ENCODE measurements at regions not wholly inside any gene's neighbourhood (a gene's known extent, or its start where the extent isn't known, plus 50 kb on each side); places are given as distances from the start of the nearest gene placed in this dataset.

- Histone ChIP-seq H3K4me1 (ENCODE audit: control insufficient read depth in 1 of 2, insufficient read depth in 2 of 2, low read length in 2 of 2) (no peaks in the 10 kb centered on the region), H3K27ac (ENCODE audit: low read depth, low read length) (no peak overlapping the region), H3K4me3 (ENCODE audit: low read depth in 1 of 2, low read length in 2 of 2) (no peak overlapping the region), H3K9me3 (ENCODE audit: control insufficient read depth in 1 of 2, low read length in 2 of 2) (peaks cover 4 to 10% of the 10 kb centered on the region in 2 donors), H3K36me3 (ENCODE audit: control insufficient read depth in 1 of 2, insufficient read depth in 2 of 2, low read length in 2 of 2) (no peaks in the 10 kb centered on the region), H3K27me3 (ENCODE audit: control insufficient read depth in 1 of 2, insufficient read depth in 2 of 2, low read length in 2 of 2) (no peaks in the 10 kb centered on the region), H3K9ac (ENCODE audit: low read depth in 1 of 2, low read length in 2 of 2) (no peak overlapping the region)
These were observed 1166.6 kb downstream of the BRD1 start for GRCh38 chr22:48660790-48661740.

- H3K36me3 ChIP-seq (ENCODE audit: control insufficient read depth in 1 of 2, insufficient read depth in 2 of 2, low read length in 2 of 2), result no peaks in the 10 kb centered on the region
- no peaks in the 10 kb centered on the region for H3K27me3 ChIP-seq (ENCODE audit: control insufficient read depth in 1 of 2, insufficient read depth in 2 of 2, low read length in 2 of 2)
- H3K9ac ChIP-seq (ENCODE audit: low read depth in 1 of 2, low read length in 2 of 2), result no peak overlapping the region
- H3K4me1 ChIP-seq (ENCODE audit: control insufficient read depth in 1 of 2, insufficient read depth in 2 of 2, low read length in 2 of 2), result no peaks in the 10 kb centered on the region
- H3K4me3 ChIP-seq (ENCODE audit: low read depth in 1 of 2, low read length in 2 of 2), result no peak overlapping the region
- no peak overlapping the region for H3K27ac ChIP-seq (ENCODE audit: low read depth, low read length)
- H3K9me3 ChIP-seq (ENCODE audit: control insufficient read depth in 1 of 2, low read length in 2 of 2), result peaks cover 4 to 10% of the 10 kb centered on the region in 2 donors
These were observed 1167.4 kb downstream of the BRD1 start for GRCh38 chr22:48660104-48660789.

- no peak overlapping the region for H3K27ac ChIP-seq (ENCODE audit: low read depth, low read length)
- peaks cover 4 to 10% of the 10 kb centered on the region in 2 donors for H3K9me3 ChIP-seq (ENCODE audit: control insufficient read depth in 1 of 2, low read length in 2 of 2)
- H3K4me1 ChIP-seq (ENCODE audit: control insufficient read depth in 1 of 2, insufficient read depth in 2 of 2, low read length in 2 of 2), result no peaks in the 10 kb centered on the region
- no peaks in the 10 kb centered on the region for H3K27me3 ChIP-seq (ENCODE audit: control insufficient read depth in 1 of 2, insufficient read depth in 2 of 2, low read length in 2 of 2)
- H3K36me3 ChIP-seq (ENCODE audit: control insufficient read depth in 1 of 2, insufficient read depth in 2 of 2, low read length in 2 of 2), result no peaks in the 10 kb centered on the region
- no peak overlapping the region for H3K4me3 ChIP-seq (ENCODE audit: low read depth in 1 of 2, low read length in 2 of 2)
- no peak overlapping the region for H3K9ac ChIP-seq (ENCODE audit: low read depth in 1 of 2, low read length in 2 of 2)
These were observed 1168.2 kb downstream of the BRD1 start for GRCh38 chr22:48659404-48659996.

- no peak overlapping the region for H3K27ac ChIP-seq (ENCODE audit: low read depth, low read length)
- no peaks in the 10 kb centered on the region for H3K4me1 ChIP-seq (ENCODE audit: control insufficient read depth in 1 of 2, insufficient read depth in 2 of 2, low read length in 2 of 2)
- no peak overlapping the region for H3K9ac ChIP-seq (ENCODE audit: low read depth in 1 of 2, low read length in 2 of 2)
- no peak overlapping the region for H3K4me3 ChIP-seq (ENCODE audit: low read depth in 1 of 2, low read length in 2 of 2)
- H3K27me3 ChIP-seq (ENCODE audit: control insufficient read depth in 1 of 2, insufficient read depth in 2 of 2, low read length in 2 of 2), result no peaks in the 10 kb centered on the region
- no peaks in the 10 kb centered on the region for H3K36me3 ChIP-seq (ENCODE audit: control insufficient read depth in 1 of 2, insufficient read depth in 2 of 2, low read length in 2 of 2)
- peaks cover 4 to 7% of the 10 kb centered on the region in 2 donors for H3K9me3 ChIP-seq (ENCODE audit: control insufficient read depth in 1 of 2, low read length in 2 of 2)
These were observed 1168.8 kb downstream of the BRD1 start for GRCh38 chr22:48658871-48659270.

GRCh38 chr22:48658246-48658645 is 1169.4 kb downstream of the BRD1 start:
- no peaks in the 10 kb centered on the region for H3K4me1 ChIP-seq (ENCODE audit: control insufficient read depth in 1 of 2, insufficient read depth in 2 of 2, low read length in 2 of 2)
- no peaks in the 10 kb centered on the region for H3K27me3 ChIP-seq (ENCODE audit: control insufficient read depth in 1 of 2, insufficient read depth in 2 of 2, low read length in 2 of 2)
- peaks cover 1 to 3% of the 10 kb centered on the region in 2 donors for H3K9me3 ChIP-seq (ENCODE audit: control insufficient read depth in 1 of 2, low read length in 2 of 2)
- no peak overlapping the region for H3K4me3 ChIP-seq (ENCODE audit: low read depth in 1 of 2, low read length in 2 of 2)
- no peak overlapping the region for H3K9ac ChIP-seq (ENCODE audit: low read depth in 1 of 2, low read length in 2 of 2)
- H3K36me3 ChIP-seq (ENCODE audit: control insufficient read depth in 1 of 2, insufficient read depth in 2 of 2, low read length in 2 of 2), result no peaks in the 10 kb centered on the region
- H3K27ac ChIP-seq (ENCODE audit: low read depth, low read length), result no peak overlapping the region

GRCh38 chr22:48654492-48654891 is 1173.2 kb downstream of the BRD1 start:
- no peaks in the 10 kb centered on the region for H3K4me1 ChIP-seq (ENCODE audit: control insufficient read depth in 1 of 2, insufficient read depth in 2 of 2, low read length in 2 of 2)
- no peak overlapping the region for H3K9ac ChIP-seq (ENCODE audit: low read depth in 1 of 2, low read length in 2 of 2)
- no peak overlapping the region for H3K27ac ChIP-seq (ENCODE audit: low read depth, low read length)
- H3K4me3 ChIP-seq (ENCODE audit: low read depth in 1 of 2, low read length in 2 of 2), result no peak overlapping the region
- no peaks in the 10 kb centered on the region for H3K9me3 ChIP-seq (ENCODE audit: control insufficient read depth in 1 of 2, low read length in 2 of 2)
- no peaks in the 10 kb centered on the region for H3K27me3 ChIP-seq (ENCODE audit: control insufficient read depth in 1 of 2, insufficient read depth in 2 of 2, low read length in 2 of 2)
- H3K36me3 ChIP-seq (ENCODE audit: control insufficient read depth in 1 of 2, insufficient read depth in 2 of 2, low read length in 2 of 2), result no peaks in the 10 kb centered on the region

GRCh38 chr22:48653929-48654328 is 1173.7 kb downstream of the BRD1 start:
- H3K27me3 ChIP-seq (ENCODE audit: control insufficient read depth in 1 of 2, insufficient read depth in 2 of 2, low read length in 2 of 2), result no peaks in the 10 kb centered on the region
- no peak overlapping the region for H3K9ac ChIP-seq (ENCODE audit: low read depth in 1 of 2, low read length in 2 of 2)
- H3K27ac ChIP-seq (ENCODE audit: low read depth, low read length), result no peak overlapping the region

GRCh38 chr22:48653306-48653705 is 1174.4 kb downstream of the BRD1 start:
- Histone ChIP-seq H3K27me3 (ENCODE audit: control insufficient read depth in 1 of 2, insufficient read depth in 2 of 2, low read length in 2 of 2) (no peaks in the 10 kb centered on the region), H3K4me3 (ENCODE audit: low read depth in 1 of 2, low read length in 2 of 2) (no peak overlapping the region), H3K9ac (ENCODE audit: low read depth in 1 of 2, low read length in 2 of 2) (no peak overlapping the region), H3K27ac (ENCODE audit: low read depth, low read length) (no peak overlapping the region), H3K36me3 (ENCODE audit: control insufficient read depth in 1 of 2, insufficient read depth in 2 of 2, low read length in 2 of 2) (no peaks in the 10 kb centered on the region), H3K4me1 (ENCODE audit: control insufficient read depth in 1 of 2, insufficient read depth in 2 of 2, low read length in 2 of 2) (no peaks in the 10 kb centered on the region), H3K9me3 (ENCODE audit: control insufficient read depth in 1 of 2, low read length in 2 of 2) (no peaks in the 10 kb centered on the region)

More at GRCh38 chr22:48653929-48654328, 1173.7 kb downstream of the BRD1 start:
- Histone ChIP-seq H3K4me1 (ENCODE audit: control insufficient read depth in 1 of 2, insufficient read depth in 2 of 2, low read length in 2 of 2) (no peaks in the 10 kb centered on the region), H3K36me3 (ENCODE audit: control insufficient read depth in 1 of 2, insufficient read depth in 2 of 2, low read length in 2 of 2) (no peaks in the 10 kb centered on the region), H3K9me3 (ENCODE audit: control insufficient read depth in 1 of 2, low read length in 2 of 2) (no peaks in the 10 kb centered on the region), H3K4me3 (ENCODE audit: low read depth in 1 of 2, low read length in 2 of 2) (no peak overlapping the region)

- Histone ChIP-seq H3K9ac (ENCODE audit: low read depth in 1 of 2, low read length in 2 of 2) (no peak overlapping the region), H3K4me1 (ENCODE audit: control insufficient read depth in 1 of 2, insufficient read depth in 2 of 2, low read length in 2 of 2) (no peaks in the 10 kb centered on the region), H3K36me3 (ENCODE audit: control insufficient read depth in 1 of 2, insufficient read depth in 2 of 2, low read length in 2 of 2) (no peaks in the 10 kb centered on the region), H3K27me3 (ENCODE audit: control insufficient read depth in 1 of 2, insufficient read depth in 2 of 2, low read length in 2 of 2) (no peaks in the 10 kb centered on the region), H3K9me3 (ENCODE audit: control insufficient read depth in 1 of 2, low read length in 2 of 2) (no peaks in the 10 kb centered on the region), H3K27ac (ENCODE audit: low read depth, low read length) (no peak overlapping the region), H3K4me3 (ENCODE audit: low read depth in 1 of 2, low read length in 2 of 2) (no peak overlapping the region)
These were observed 1174.9 kb downstream of the BRD1 start for GRCh38 chr22:48652796-48653195.

- Histone ChIP-seq H3K27me3 (ENCODE audit: control insufficient read depth in 1 of 2, insufficient read depth in 2 of 2, low read length in 2 of 2) (no peaks in the 10 kb centered on the region), H3K9ac (ENCODE audit: low read depth in 1 of 2, low read length in 2 of 2) (no peak overlapping the region), H3K27ac (ENCODE audit: low read depth, low read length) (no peak overlapping the region), H3K9me3 (ENCODE audit: control insufficient read depth in 1 of 2, low read length in 2 of 2) (no peaks in the 10 kb centered on the region), H3K36me3 (ENCODE audit: control insufficient read depth in 1 of 2, insufficient read depth in 2 of 2, low read length in 2 of 2) (no peaks in the 10 kb centered on the region), H3K4me1 (ENCODE audit: control insufficient read depth in 1 of 2, insufficient read depth in 2 of 2, low read length in 2 of 2) (no peaks in the 10 kb centered on the region), H3K4me3 (ENCODE audit: low read depth in 1 of 2, low read length in 2 of 2) (no peak overlapping the region)
These were observed 1175.6 kb downstream of the BRD1 start for GRCh38 chr22:48651981-48652538.

Measured in duodenal mucosa (tissue), 2 donors.